ENCODE measurements at regions not wholly inside any gene's neighbourhood (a gene's known extent, or its start where the extent isn't known, plus 50 kb on each side); places are given as distances from the start of the nearest gene placed in this dataset.

DNA sequence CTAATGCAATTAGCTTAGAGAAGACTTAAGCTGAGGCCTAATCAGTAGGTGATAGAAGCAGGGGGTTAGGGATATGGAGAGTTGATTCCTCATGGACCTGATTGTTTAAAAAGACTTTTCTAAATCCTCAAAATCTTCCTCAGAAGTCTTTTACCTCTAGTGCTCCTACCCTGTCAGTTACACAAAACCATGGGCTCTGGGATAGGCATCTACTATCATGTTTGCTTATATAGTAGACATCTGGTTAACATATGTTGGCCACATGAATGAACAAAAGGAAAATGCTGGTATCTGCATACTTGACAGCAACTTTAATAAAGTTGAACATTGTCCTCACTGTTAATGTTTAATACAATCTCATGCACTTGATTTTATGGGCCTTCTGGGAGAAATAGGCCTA, 61.5 kb upstream of the FKBP1C start:
- no peaks in the 10 kb centered on the region for H3K4me1 ChIP-seq (ENCODE audit: insufficient read depth, low read length)
- H3K27ac Mint-ChIP-seq = no peak overlapping the region
- H3K36me3 ChIP-seq (ENCODE audit: insufficient read depth, low read length) = no peaks in the 10 kb centered on the region
- H3K9me3 ChIP-seq (ENCODE audit: control insufficient read depth in 1 of 2, insufficient read depth in 1 of 2, low read length in 2 of 2) = no peaks in the 10 kb centered on the region
- no peak overlapping the region for H3K4me3 Mint-ChIP-seq
- no peak for DNase-seq
- peaks cover 3% of the 10 kb centered on the region for H3K9me3 Mint-ChIP-seq
- no peaks in the 10 kb centered on the region for H3K27me3 ChIP-seq (ENCODE audit: control insufficient read depth in 1 of 2, insufficient read depth in 2 of 2, low read length in 2 of 2)
- TF ChIP-seq, protein P1, sequence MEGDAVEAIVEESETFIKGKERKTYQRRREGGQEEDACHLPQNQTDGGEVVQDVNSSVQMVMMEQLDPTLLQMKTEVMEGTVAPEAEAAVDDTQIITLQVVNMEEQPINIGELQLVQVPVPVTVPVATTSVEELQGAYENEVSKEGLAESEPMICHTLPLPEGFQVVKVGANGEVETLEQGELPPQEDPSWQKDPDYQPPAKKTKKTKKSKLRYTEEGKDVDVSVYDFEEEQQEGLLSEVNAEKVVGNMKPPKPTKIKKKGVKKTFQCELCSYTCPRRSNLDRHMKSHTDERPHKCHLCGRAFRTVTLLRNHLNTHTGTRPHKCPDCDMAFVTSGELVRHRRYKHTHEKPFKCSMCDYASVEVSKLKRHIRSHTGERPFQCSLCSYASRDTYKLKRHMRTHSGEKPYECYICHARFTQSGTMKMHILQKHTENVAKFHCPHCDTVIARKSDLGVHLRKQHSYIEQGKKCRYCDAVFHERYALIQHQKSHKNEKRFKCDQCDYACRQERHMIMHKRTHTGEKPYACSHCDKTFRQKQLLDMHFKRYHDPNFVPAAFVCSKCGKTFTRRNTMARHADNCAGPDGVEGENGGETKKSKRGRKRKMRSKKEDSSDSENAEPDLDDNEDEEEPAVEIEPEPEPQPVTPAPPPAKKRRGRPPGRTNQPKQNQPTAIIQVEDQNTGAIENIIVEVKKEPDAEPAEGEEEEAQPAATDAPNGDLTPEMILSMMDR (IDR thresholded peaks at IDR 0.05) = no peak
- no peaks in the 10 kb centered on the region for H3K27me3 Mint-ChIP-seq
- no peaks in the 10 kb centered on the region for H3K4me1 Mint-ChIP-seq (ENCODE audit: low read depth)
- intact Hi-C loops (cut with DNase I, micrococcal nuclease) = no loop called here
- no peak overlapping the region for H3K27ac ChIP-seq (ENCODE audit: low read depth in 1 of 2, low read length in 2 of 2)
- no peaks in the 10 kb centered on the region for H3K36me3 Mint-ChIP-seq (ENCODE audit: low read depth)
- ChIA-PET CTCF (no interaction called here), POLR2A (no interaction called here)
- ATAC-seq (ENCODE audit: poor library complexity) = no peak
- no peak overlapping the region for H3K4me3 ChIP-seq (ENCODE audit: low read length)

GRCh38 chr6:63154535-63154934, 56.7 kb upstream of the FKBP1C start:
- no peak for DNase-seq
- POLR2A ChIA-PET = no interaction called here
- Mint-ChIP-seq H3K4me3 (no peak overlapping the region), H3K9me3 (no peaks in the 10 kb centered on the region), H3K4me1 (ENCODE audit: low read depth) (no peaks in the 10 kb centered on the region), H3K27me3 (no peaks in the 10 kb centered on the region), H3K36me3 (ENCODE audit: low read depth) (no peaks in the 10 kb centered on the region), H3K27ac (no peak overlapping the region)
- Histone ChIP-seq H3K27ac (ENCODE audit: low read depth in 1 of 2, low read length in 2 of 2) (no peak overlapping the region), H3K36me3 (ENCODE audit: insufficient read depth, low read length) (no peaks in the 10 kb centered on the region), H3K4me3 (ENCODE audit: low read length) (no peak overlapping the region), H3K4me1 (ENCODE audit: insufficient read depth, low read length) (no peaks in the 10 kb centered on the region), H3K27me3 (ENCODE audit: control insufficient read depth in 1 of 2, insufficient read depth in 2 of 2, low read length in 2 of 2) (no peaks in the 10 kb centered on the region), H3K9me3 (ENCODE audit: control insufficient read depth in 1 of 2, insufficient read depth in 1 of 2, low read length in 2 of 2) (no peaks in the 10 kb centered on the region)
- TF ChIP-seq, protein P1 (IDR thresholded peaks at IDR 0.05) = no peak
- ATAC-seq (ENCODE audit: poor library complexity) = no peak
- CTCF ChIA-PET = no interaction called here
- intact Hi-C loops (cut with DNase I, micrococcal nuclease) = no loop called here

All from CD4-positive, alpha-beta T cell (primary cell).